WTC11 (cell line): ENCODE measurements at regions not wholly inside any gene's neighbourhood (a gene's known extent, or its start where the extent isn't known, plus 50 kb on each side); places are given as distances from the start of the nearest gene placed in this dataset.

Experiments
- CREM ChIP-seq: sonication (generic); formaldehyde crosslinking; IDR thresholded peaks from 2 replicates; pipeline ENCODE4 v1.8.1; 2022; ENCODE audit warnings: mild to moderate bottlenecking, missing genetic modification reagents, moderate library complexity
- IRF2 ChIP-seq: sonication (generic); formaldehyde crosslinking; IDR thresholded peaks from 2 replicates; pipeline ENCODE4 v1.8.0; 2022; ENCODE audit warnings: low read depth, missing genetic modification reagents, borderline replicate concordance
- JUN ChIP-seq: sonication (generic); formaldehyde crosslinking; IDR thresholded peaks from 2 replicates; pipeline ENCODE4 v1.8.0; 2023; ENCODE audit warnings: mild to moderate bottlenecking, missing genetic modification reagents
- NFYB ChIP-seq: sonication (generic); formaldehyde crosslinking; conservative IDR thresholded peaks from 2 replicates; pipeline ENCODE4 v1.8.0; 2022; ENCODE audit warnings: low read depth, missing genetic modification reagents
- TEAD4 ChIP-seq: sonication (generic); formaldehyde crosslinking; IDR thresholded peaks from 2 replicates; pipeline ENCODE4 v1.8.0; 2022; ENCODE audit warnings: mild to moderate bottlenecking, missing genetic modification reagents
- ZNF263 ChIP-seq: sonication (generic); formaldehyde crosslinking; IDR thresholded peaks from 2 replicates; pipeline ENCODE4 v1.8.1; 2022; ENCODE audit warnings: low read depth, mild to moderate bottlenecking, moderate library complexity, missing genetic modification reagents
- TF ChIP-seq, protein P1 (sequence below): fragments of 200-600 bp; IDR thresholded peaks from 2 replicates; pipeline ENCODE4 v1.8.0; 2022; ENCODE audit warnings: antibody characterized with exemption
- TF ChIP-seq, protein P2 (sequence below): sonication (generic); formaldehyde crosslinking; IDR thresholded peaks from 2 replicates; pipeline ENCODE4 v1.8.0; 2023; ENCODE audit warnings: missing genetic modification reagents, mild to moderate bottlenecking, borderline replicate concordance
- TF ChIP-seq, protein P3 (sequence below): sonication (generic); formaldehyde crosslinking; IDR thresholded peaks from 2 replicates; pipeline ENCODE4 v1.8.0; 2022; ENCODE audit warnings: mild to moderate bottlenecking, missing genetic modification reagents
- TF ChIP-seq, protein P4 (sequence below): fragments of 250-450 bp; sonication (Bioruptor Pico); IDR thresholded peaks from 2 replicates; pipeline ENCODE4 v1.9.0; 2021; ENCODE audit warnings: moderate library complexity, mild to moderate bottlenecking, inconsistent platforms, borderline replicate concordance
- TF ChIP-seq, protein P5 (sequence below): sonication (generic); formaldehyde crosslinking; IDR thresholded peaks from 2 replicates; pipeline ENCODE4 v1.8.1; 2022; ENCODE audit warnings: missing genetic modification reagents, borderline replicate concordance

DNA sequence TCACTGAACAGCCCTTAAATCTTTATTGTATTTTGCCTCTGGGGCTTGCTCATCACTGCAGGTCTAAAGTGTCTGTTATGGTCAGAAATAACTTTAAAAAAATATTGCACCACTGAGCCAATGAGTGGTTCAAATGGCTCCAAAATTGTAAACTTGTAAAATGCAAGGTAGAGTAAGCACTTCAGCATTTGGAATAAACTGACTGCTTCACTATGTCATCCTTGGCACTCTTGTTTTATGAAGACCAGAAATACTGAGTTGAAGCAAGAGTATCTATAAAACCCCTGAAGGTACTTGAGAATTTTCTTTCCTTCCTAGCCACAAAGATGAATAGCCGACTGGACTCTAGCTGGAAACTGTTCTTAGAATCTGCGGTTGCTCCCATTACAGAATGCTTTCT lies 390.3 kb upstream of the DPH6 start:
- TF ChIP-seq, protein P1, sequence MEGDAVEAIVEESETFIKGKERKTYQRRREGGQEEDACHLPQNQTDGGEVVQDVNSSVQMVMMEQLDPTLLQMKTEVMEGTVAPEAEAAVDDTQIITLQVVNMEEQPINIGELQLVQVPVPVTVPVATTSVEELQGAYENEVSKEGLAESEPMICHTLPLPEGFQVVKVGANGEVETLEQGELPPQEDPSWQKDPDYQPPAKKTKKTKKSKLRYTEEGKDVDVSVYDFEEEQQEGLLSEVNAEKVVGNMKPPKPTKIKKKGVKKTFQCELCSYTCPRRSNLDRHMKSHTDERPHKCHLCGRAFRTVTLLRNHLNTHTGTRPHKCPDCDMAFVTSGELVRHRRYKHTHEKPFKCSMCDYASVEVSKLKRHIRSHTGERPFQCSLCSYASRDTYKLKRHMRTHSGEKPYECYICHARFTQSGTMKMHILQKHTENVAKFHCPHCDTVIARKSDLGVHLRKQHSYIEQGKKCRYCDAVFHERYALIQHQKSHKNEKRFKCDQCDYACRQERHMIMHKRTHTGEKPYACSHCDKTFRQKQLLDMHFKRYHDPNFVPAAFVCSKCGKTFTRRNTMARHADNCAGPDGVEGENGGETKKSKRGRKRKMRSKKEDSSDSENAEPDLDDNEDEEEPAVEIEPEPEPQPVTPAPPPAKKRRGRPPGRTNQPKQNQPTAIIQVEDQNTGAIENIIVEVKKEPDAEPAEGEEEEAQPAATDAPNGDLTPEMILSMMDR = no peak
- no peak for TF ChIP-seq ZNF263 (CRISPR knock-in tag)
- TF ChIP-seq, protein P2, sequence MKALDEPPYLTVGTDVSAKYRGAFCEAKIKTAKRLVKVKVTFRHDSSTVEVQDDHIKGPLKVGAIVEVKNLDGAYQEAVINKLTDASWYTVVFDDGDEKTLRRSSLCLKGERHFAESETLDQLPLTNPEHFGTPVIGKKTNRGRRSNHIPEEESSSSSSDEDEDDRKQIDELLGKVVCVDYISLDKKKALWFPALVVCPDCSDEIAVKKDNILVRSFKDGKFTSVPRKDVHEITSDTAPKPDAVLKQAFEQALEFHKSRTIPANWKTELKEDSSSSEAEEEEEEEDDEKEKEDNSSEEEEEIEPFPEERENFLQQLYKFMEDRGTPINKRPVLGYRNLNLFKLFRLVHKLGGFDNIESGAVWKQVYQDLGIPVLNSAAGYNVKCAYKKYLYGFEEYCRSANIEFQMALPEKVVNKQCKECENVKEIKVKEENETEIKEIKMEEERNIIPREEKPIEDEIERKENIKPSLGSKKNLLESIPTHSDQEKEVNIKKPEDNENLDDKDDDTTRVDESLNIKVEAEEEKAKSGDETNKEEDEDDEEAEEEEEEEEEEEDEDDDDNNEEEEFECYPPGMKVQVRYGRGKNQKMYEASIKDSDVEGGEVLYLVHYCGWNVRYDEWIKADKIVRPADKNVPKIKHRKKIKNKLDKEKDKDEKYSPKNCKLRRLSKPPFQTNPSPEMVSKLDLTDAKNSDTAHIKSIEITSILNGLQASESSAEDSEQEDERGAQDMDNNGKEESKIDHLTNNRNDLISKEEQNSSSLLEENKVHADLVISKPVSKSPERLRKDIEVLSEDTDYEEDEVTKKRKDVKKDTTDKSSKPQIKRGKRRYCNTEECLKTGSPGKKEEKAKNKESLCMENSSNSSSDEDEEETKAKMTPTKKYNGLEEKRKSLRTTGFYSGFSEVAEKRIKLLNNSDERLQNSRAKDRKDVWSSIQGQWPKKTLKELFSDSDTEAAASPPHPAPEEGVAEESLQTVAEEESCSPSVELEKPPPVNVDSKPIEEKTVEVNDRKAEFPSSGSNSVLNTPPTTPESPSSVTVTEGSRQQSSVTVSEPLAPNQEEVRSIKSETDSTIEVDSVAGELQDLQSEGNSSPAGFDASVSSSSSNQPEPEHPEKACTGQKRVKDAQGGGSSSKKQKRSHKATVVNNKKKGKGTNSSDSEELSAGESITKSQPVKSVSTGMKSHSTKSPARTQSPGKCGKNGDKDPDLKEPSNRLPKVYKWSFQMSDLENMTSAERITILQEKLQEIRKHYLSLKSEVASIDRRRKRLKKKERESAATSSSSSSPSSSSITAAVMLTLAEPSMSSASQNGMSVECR = no peak
- no peak for TF ChIP-seq TEAD4
- TF ChIP-seq, protein P3, sequence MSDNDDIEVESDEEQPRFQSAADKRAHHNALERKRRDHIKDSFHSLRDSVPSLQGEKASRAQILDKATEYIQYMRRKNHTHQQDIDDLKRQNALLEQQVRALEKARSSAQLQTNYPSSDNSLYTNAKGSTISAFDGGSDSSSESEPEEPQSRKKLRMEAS (CRISPR knock-in tag) = no peak
- TF ChIP-seq IRF2 (CRISPR knock-in tag) = no peak
- TF ChIP-seq, protein P4, sequence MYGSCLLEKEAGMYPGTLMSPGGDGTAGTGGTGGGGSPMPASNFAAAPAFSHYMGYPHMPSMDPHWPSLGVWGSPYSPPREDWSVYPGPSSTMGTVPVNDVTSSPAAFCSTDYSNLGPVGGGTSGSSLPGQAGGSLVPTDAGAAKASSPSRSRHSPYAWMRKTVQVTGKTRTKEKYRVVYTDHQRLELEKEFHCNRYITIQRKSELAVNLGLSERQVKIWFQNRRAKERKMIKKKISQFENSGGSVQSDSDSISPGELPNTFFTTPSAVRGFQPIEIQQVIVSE (CRISPR knock-in tag) = no peak
- TF ChIP-seq JUN (CRISPR knock-in tag) = no peak
- no peak for TF ChIP-seq NFYB (CRISPR knock-in tag)
- no peak for TF ChIP-seq CREM (CRISPR knock-in tag)
- TF ChIP-seq, protein P5, sequence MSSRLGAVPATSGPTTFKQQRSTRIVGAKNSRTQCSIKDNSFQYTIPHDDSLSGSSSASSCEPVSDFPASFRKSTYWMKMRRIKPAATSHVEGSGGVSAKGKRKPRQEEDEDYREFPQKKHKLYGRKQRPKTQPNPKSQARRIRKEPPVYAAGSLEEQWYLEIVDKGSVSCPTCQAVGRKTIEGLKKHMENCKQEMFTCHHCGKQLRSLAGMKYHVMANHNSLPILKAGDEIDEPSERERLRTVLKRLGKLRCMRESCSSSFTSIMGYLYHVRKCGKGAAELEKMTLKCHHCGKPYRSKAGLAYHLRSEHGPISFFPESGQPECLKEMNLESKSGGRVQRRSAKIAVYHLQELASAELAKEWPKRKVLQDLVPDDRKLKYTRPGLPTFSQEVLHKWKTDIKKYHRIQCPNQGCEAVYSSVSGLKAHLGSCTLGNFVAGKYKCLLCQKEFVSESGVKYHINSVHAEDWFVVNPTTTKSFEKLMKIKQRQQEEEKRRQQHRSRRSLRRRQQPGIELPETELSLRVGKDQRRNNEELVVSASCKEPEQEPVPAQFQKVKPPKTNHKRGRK (CRISPR knock-in tag) = no peak
